Gastroesophageal sphincter (tissue), 4 donors: ENCODE measurements at regions not wholly inside any gene's neighbourhood (a gene's known extent, or its start where the extent isn't known, plus 50 kb on each side); places are given as distances from the start of the nearest gene placed in this dataset.

Experiments used
- ATAC-seq: fragments of 150-250 bp; one replicate; pipeline ENCODE4 v1.9.1; 2016; ENCODE audit warnings: mild to moderate bottlenecking, moderate library complexity
- H3K27ac ChIP-seq, 4 donors: fragments of 200-600 bp; sonication (generic) in 3 of 4; 1 replicate in 3 of 4; 2 replicates in 1 of 4; pipeline ENCODE4 v1.5.1; 2016 to 2019
- H3K27me3 ChIP-seq: fragments of 200-600 bp; sonication (generic); one replicate; pipeline ENCODE4 v1.5.1; 2019
- H3K36me3 ChIP-seq, 2 donors: fragments of 200-600 bp; sonication (generic); one replicate each; pipeline ENCODE4 v1.5.1; 2019; ENCODE audit warnings: control low read depth in 1 of 2
- H3K4me1 ChIP-seq, 3 donors: fragments of 200-600 bp; sonication (generic); 1 replicate in 2 of 3; 2 replicates in 1 of 3; pipeline ENCODE4 v1.5.1; 2016 to 2019; ENCODE audit warnings: control low read depth in 2 of 3
- H3K4me3 ChIP-seq, 2 donors: fragments of 200-600 bp; sonication (generic); one replicate each; pipeline ENCODE4 v1.5.1; 2019; ENCODE audit warnings: mild to moderate bottlenecking in 1 of 2, moderate library complexity in 1 of 2
- H3K9me3 ChIP-seq, 3 donors: fragments of 200-600 bp; sonication (generic); one replicate each; pipeline ENCODE4 v1.5.1; 2017 to 2019; ENCODE audit warnings: control low read depth in 2 of 3
- EP300 ChIP-seq: sonication (generic); formaldehyde crosslinking; IDR thresholded peaks from one replicate; pipeline ENCODE4 v1.6.1; 2017; ENCODE audit warnings: antibody characterized with exemption, mild to moderate bottlenecking
- POLR2A ChIP-seq, 2 donors: fragments of 450-650 bp; IDR thresholded peaks; one replicate each; pipeline ENCODE4 v1.6.1; 2017; ENCODE audit warnings: antibody characterized with exemption in 2 of 2, mild to moderate bottlenecking in 2 of 2, moderate library complexity in 1 of 2
- POLR2AphosphoS5 ChIP-seq: sonication (generic); formaldehyde crosslinking; IDR thresholded peaks from one replicate; pipeline ENCODE4 v1.6.1; 2017; ENCODE audit warnings: antibody characterized with exemption
- WGBS, 2 donors: methylation state at CpG; one replicate each; pipeline ENCODE4 v1.1.5; 2018; ENCODE audit warnings: low coverage in 1 of 2; 5-methylcytosine and 5-hydroxymethylcytosine counted together
- TF ChIP-seq, protein P1 (sequence below), 4 experiments: fragments of 200-600 bp in 2 of 4; fragments of 450-650 bp in 2 of 4; sonication (generic) in 1 of 4; IDR thresholded peaks; one replicate each; pipeline ENCODE4 v1.5.1; 2017 to 2019; ENCODE audit warnings: antibody characterized with exemption in 4 of 4, mild to moderate bottlenecking in 2 of 4, moderate library complexity in 2 of 4

DNA sequence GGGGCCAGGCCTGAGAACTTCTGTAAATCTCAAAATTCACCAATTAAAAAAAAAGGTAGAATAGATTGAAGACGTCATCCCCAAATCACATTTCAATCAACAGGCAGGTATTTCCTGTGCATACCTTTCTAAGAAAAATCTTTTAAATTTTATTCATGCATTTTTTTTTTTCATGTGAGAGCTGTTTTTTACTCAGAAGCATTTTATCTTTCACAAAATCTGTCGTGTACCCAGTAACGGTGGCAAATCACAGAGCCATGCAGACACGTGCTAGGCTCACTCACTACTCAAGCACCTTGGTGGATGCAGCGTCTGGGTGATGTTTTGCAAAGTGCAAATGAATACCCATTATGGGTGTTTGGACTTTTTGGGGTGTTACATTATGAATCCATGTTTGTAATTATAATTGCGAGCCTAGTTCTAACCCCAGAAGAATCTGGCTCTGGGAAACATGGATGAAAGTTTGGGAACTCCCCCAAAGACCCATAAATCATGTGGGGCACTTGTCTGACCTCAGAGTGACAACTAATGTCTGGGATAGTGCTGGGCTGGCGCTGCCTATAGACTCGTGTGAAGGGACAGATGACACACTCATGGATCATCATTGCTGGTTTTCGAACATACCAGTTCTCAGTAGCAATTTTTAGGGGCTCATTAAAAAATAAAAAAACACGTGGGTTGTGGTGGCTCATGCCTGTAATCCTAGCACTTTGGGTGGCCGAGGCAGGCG, 335.2 kb downstream of the LPIN1 start:
- Histone ChIP-seq H3K9me3 (no peaks in the 10 kb centered on the region), H3K27me3 (no peaks in the 10 kb centered on the region), H3K4me1 (no peaks in the 10 kb centered on the region), H3K4me3 (no peak overlapping the region), H3K27ac (no peak overlapping the region), H3K36me3 (no peaks in the 10 kb centered on the region)
- no peak for TF ChIP-seq EP300
- TF ChIP-seq POLR2AphosphoS5: no peak
- TF ChIP-seq, protein P1, sequence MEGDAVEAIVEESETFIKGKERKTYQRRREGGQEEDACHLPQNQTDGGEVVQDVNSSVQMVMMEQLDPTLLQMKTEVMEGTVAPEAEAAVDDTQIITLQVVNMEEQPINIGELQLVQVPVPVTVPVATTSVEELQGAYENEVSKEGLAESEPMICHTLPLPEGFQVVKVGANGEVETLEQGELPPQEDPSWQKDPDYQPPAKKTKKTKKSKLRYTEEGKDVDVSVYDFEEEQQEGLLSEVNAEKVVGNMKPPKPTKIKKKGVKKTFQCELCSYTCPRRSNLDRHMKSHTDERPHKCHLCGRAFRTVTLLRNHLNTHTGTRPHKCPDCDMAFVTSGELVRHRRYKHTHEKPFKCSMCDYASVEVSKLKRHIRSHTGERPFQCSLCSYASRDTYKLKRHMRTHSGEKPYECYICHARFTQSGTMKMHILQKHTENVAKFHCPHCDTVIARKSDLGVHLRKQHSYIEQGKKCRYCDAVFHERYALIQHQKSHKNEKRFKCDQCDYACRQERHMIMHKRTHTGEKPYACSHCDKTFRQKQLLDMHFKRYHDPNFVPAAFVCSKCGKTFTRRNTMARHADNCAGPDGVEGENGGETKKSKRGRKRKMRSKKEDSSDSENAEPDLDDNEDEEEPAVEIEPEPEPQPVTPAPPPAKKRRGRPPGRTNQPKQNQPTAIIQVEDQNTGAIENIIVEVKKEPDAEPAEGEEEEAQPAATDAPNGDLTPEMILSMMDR (IDR thresholded peaks at IDR 0.05): no peak
- no peak for TF ChIP-seq POLR2A (IDR thresholded peaks at IDR 0.05)
- ATAC-seq: no peak
- WGBS, 2 donors: 90% methylated on average over 8 to 11 of the region's 12 CpGs

GRCh38 chr2:12083081-12083581, 336.7 kb downstream of the LPIN1 start:
- Histone ChIP-seq H3K9me3 (no peaks in the 10 kb centered on the region), H3K36me3 (no peaks in the 10 kb centered on the region), H3K27me3 (no peaks in the 10 kb centered on the region), H3K4me3 (no peak overlapping the region), H3K4me1 (no peaks in the 10 kb centered on the region), H3K27ac (no peak overlapping the region)
- no peak for ATAC-seq
- no peak for TF ChIP-seq EP300
- 80 to 84% methylated on average over 2 to 6 of the region's 9 CpGs for WGBS, 2 donors

GRCh38 chr2:12083713-12084419, 337.4 kb downstream of the LPIN1 start:
- Histone ChIP-seq H3K4me3 (no peak overlapping the region), H3K9me3 (no peaks in the 10 kb centered on the region), H3K4me1 (no peaks in the 10 kb centered on the region), H3K27ac (no peak overlapping the region), H3K27me3 (no peaks in the 10 kb centered on the region), H3K36me3 (no peaks in the 10 kb centered on the region)
- ATAC-seq: no peak
- 73 to 100% methylated on average over 2 to 5 of the region's 5 CpGs for WGBS, 2 donors
- no peak for TF ChIP-seq POLR2AphosphoS5
- no peak for TF ChIP-seq EP300
- TF ChIP-seq POLR2A (IDR thresholded peaks at IDR 0.05): no peak
- TF ChIP-seq, protein P1 (IDR thresholded peaks at IDR 0.05): no peak

DNA sequence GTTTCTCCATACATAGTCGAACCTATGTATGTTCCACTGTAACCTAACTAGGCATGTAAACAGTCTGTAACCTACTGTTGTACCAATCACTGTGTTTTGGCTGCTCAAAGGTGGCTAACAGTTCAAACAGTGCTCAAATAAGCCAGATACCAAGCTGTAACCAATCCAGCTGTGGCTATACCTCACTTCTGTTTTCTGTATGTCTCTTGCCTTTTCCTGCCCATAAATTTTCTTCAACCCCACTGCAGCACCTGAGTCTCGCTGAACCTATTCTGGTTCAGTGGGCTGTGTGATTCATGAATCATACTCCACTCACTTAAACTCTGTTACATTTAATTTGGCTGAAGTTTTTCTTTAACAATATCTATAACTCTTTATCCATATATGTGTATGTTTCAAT, 340.7 kb downstream of the LPIN1 start:
- H3K27me3 ChIP-seq: no peaks in the 10 kb centered on the region
- H3K9me3 ChIP-seq: no peaks in the 10 kb centered on the region
- TF ChIP-seq EP300 (no peak), POLR2AphosphoS5 (no peak), POLR2A (IDR thresholded peaks at IDR 0.05) (no peak)
- TF ChIP-seq, protein P1 (IDR thresholded peaks at IDR 0.05): no peak
- WGBS, 2 donors: 81 to 90% methylated on average over 2 of the region's 2 CpGs
- no peaks in the 10 kb centered on the region for H3K4me1 ChIP-seq
- ATAC-seq: no peak
- no peaks in the 10 kb centered on the region for H3K36me3 ChIP-seq
- H3K27ac ChIP-seq: no peak overlapping the region
- H3K4me3 ChIP-seq: no peak overlapping the region

DNA sequence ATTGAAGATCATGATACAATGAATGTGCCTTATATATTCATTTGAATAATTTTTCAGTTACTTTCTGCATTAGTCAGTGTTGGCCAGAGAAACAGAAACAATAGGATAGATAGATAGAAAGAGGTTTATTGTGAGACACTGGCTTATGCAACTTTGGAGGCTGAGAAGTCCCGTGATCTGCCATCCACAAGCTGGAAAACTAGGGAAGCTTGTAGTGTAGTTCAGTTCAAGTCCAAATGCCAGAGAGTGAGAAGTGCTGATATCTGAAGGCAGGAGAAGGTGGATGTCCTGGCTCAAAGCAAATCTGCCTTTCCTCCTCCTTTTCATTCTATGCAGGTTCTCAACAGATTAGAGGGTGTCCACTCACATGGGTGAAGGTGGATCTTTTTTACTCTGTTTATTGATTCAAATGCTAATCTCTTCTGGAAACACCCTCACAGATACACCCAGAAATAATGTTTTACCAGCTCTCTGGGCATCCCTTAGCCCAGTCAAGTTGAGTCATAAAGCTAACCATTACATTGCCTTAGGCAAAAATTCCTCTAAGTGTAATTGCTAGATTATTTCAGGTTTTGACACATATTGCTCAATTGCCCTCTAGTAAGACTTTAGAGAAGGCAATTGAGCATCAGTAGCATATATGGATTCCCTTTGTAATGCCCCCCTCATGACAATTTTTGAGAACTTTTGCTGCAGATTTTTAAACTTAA, 341.4 kb downstream of the LPIN1 start:
- H3K4me3 ChIP-seq: no peak overlapping the region
- no peaks in the 10 kb centered on the region for H3K4me1 ChIP-seq
- H3K9me3 ChIP-seq: no peaks in the 10 kb centered on the region
- no peak for ATAC-seq
- H3K27ac ChIP-seq: no peak overlapping the region
- no peaks in the 10 kb centered on the region for H3K36me3 ChIP-seq
- 86 to 94% methylated on average over 1 of the region's 1 CpG for WGBS, 2 donors
- H3K27me3 ChIP-seq: no peaks in the 10 kb centered on the region
- TF ChIP-seq, protein P1 (IDR thresholded peaks at IDR 0.05): no peak
- no peak for TF ChIP-seq EP300
- TF ChIP-seq POLR2A (IDR thresholded peaks at IDR 0.05): no peak
- no peak for TF ChIP-seq POLR2AphosphoS5
